Keratinocyte (primary cell): ENCODE measurements at regions not wholly inside any gene's neighbourhood (a gene's known extent, or its start where the extent isn't known, plus 50 kb on each side); places are given as distances from the start of the nearest gene placed in this dataset.

Experiments
- DNase-seq: peaks from one replicate; pipeline ENCODE4 v3.0.0-alpha.2; 2011; ENCODE audit warnings: low read depth, missing footprints, low spot score
- FAIRE-seq: peaks from 2 replicates; lab custom pipeline; 2011; peaks lifted over from hg19 to GRCh38; lab: Jason Lieb, UNC
- H2AFZ ChIP-seq: 2 replicates; pipeline ENCODE4 v1.6.0; 2012; ENCODE audit warnings: low read length, control low read depth, inconsistent platforms; ENCODE audit not compliant: control insufficient read depth
- H3K27ac ChIP-seq: 2 replicates; pipeline ENCODE4 v1.5.1; 2011; ENCODE audit warnings: low read length; ENCODE audit not compliant: control insufficient read depth, insufficient read depth
- H3K27me3 ChIP-seq: 3 replicates; pipeline ENCODE4 v1.6.0; 2011; ENCODE audit warnings: low read length; ENCODE audit not compliant: control insufficient read depth, insufficient read depth; ENCODE audit errors: extremely low read depth
- H3K36me3 ChIP-seq, 2 experiments: 2 replicates in 1 of 2; 3 replicates in 1 of 2; pipeline ENCODE4 v1.5.1; 2011; ENCODE audit warnings: low read length in 2 of 2, mild to moderate bottlenecking in 1 of 2; ENCODE audit not compliant: control insufficient read depth in 2 of 2, insufficient read depth in 2 of 2; ENCODE audit errors: extremely low read depth in 1 of 2
- H3K4me1 ChIP-seq: 3 replicates; pipeline ENCODE4 v1.5.1; 2011; ENCODE audit warnings: low read length; ENCODE audit not compliant: control insufficient read depth, insufficient read depth; ENCODE audit errors: extremely low read depth
- H3K4me2 ChIP-seq: 3 replicates; pipeline ENCODE4 v1.6.0; 2011; ENCODE audit warnings: low read depth, low read length; ENCODE audit not compliant: control insufficient read depth, insufficient read depth; ENCODE audit errors: extremely low read depth
- H3K4me3 ChIP-seq, 3 experiments: fragments of 200-600 bp in 1 of 3; sonication (generic) in 1 of 3; 2 replicates in 2 of 3; 3 replicates in 1 of 3; pipeline ENCODE4 v1.5.1; 2011 to 2016; ENCODE audit warnings: low read length in 3 of 3, mild to moderate bottlenecking in 3 of 3, control low read depth in 2 of 3, inconsistent platforms in 1 of 3, low read depth in 1 of 3, mixed read lengths in 1 of 3, mixed run types in 1 of 3, moderate library complexity in 1 of 3; ENCODE audit not compliant: control insufficient read depth in 2 of 3, insufficient read depth in 2 of 3; ENCODE audit errors: extremely low read depth in 1 of 3
- H3K79me2 ChIP-seq: 2 replicates; pipeline ENCODE4 v1.6.0; 2012; ENCODE audit warnings: low read length; ENCODE audit not compliant: control insufficient read depth, insufficient read depth
- H3K9ac ChIP-seq: 3 replicates; pipeline ENCODE4 v1.6.0; 2011; ENCODE audit warnings: low read length; ENCODE audit not compliant: control insufficient read depth, insufficient read depth; ENCODE audit errors: extremely low read depth
- H3K9me1 ChIP-seq: 3 replicates; pipeline ENCODE4 v1.6.0; 2011; ENCODE audit warnings: low read length; ENCODE audit not compliant: control insufficient read depth, insufficient read depth; ENCODE audit errors: extremely low read depth
- H3K9me3 ChIP-seq: 2 replicates; pipeline ENCODE4 v1.5.1; 2012; ENCODE audit warnings: low read depth, low read length; ENCODE audit not compliant: control insufficient read depth
- H4K20me1 ChIP-seq: 3 replicates; pipeline ENCODE4 v1.6.0; 2011; ENCODE audit warnings: low read length; ENCODE audit not compliant: control insufficient read depth, insufficient read depth; ENCODE audit errors: extremely low read depth
- EZH2 ChIP-seq: IDR thresholded peaks from one replicate; pipeline ENCODE4 v1.6.1; 2012; ENCODE audit warnings: inconsistent platforms, mild to moderate bottlenecking, low read length, moderate library complexity
- dilution Hi-C: fragments of 300-500 bp; cut with MboI; formaldehyde crosslinking; loops from one replicate; pipeline ENCODE4 v1.7.0; 2020; ENCODE audit warnings: low sequenced_read_pairs; ENCODE audit not compliant: extremely low pct_ligation_motif_present
- TF ChIP-seq, protein P1 (sequence below), 3 experiments: IDR thresholded peaks in 1 of 3; conservative IDR thresholded peaks in 1 of 3; optimal IDR thresholded peaks in 1 of 3; 2 replicates in 2 of 3; 3 replicates in 1 of 3; pipeline versions ENCODE3 to v1.5.1; 2011; ENCODE audit warnings: low read length in 3 of 3, mild to moderate bottlenecking in 3 of 3, moderate library complexity in 2 of 3, control low read depth in 1 of 3, inconsistent platforms in 1 of 3; ENCODE audit not compliant: insufficient read depth in 2 of 3; ENCODE audit errors: extremely low read depth in 1 of 3

DNA sequence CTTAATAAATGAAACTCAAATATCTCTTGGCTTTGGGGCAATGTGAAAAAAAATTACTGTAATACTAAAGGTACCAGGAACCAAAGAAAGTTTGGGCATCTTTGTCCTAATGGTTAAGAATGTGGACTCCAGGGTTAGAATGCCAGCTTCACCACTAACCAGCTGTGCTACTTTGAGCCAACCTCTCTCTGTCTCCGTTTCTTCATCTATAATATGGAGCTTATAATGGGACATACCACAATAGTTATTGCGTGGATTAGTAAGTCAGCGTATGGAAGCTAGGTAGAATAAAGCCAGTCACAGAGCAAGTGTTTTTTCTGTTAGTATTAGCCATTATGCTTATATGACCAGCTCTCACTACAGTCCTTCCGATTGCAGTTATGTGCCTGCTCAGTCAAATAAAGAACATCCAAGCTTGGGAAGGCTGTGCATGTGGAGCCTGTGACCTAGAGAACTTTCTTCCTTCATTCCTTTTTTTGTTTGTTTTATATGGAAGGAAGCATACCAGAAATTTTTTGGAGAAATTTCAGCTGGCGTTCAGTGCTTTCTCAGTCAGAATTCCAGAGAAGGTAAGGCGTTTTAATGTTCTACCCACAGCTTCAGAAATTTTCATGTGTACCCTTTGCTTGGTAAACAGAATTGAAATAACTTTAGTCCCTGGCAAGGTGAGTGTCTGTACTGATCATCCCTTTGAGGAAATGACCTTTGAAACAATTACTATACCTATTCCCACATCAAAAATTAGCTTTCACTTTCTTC, 114.0 kb upstream of the RND3 start:
- H3K27ac ChIP-seq, result no peak overlapping the region
- H3K36me3 ChIP-seq, result no peaks in the 10 kb centered on the region
- H3K4me2 ChIP-seq, result peak overlapping the region; percentile 51
- TF ChIP-seq, protein P1, sequence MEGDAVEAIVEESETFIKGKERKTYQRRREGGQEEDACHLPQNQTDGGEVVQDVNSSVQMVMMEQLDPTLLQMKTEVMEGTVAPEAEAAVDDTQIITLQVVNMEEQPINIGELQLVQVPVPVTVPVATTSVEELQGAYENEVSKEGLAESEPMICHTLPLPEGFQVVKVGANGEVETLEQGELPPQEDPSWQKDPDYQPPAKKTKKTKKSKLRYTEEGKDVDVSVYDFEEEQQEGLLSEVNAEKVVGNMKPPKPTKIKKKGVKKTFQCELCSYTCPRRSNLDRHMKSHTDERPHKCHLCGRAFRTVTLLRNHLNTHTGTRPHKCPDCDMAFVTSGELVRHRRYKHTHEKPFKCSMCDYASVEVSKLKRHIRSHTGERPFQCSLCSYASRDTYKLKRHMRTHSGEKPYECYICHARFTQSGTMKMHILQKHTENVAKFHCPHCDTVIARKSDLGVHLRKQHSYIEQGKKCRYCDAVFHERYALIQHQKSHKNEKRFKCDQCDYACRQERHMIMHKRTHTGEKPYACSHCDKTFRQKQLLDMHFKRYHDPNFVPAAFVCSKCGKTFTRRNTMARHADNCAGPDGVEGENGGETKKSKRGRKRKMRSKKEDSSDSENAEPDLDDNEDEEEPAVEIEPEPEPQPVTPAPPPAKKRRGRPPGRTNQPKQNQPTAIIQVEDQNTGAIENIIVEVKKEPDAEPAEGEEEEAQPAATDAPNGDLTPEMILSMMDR (optimal IDR thresholded peaks at IDR 0.05 in 1 of 3, IDR thresholded peaks at IDR 0.05 in 1 of 3, conservative IDR thresholded peaks at IDR 0.05 in 1 of 3; ENCODE audit: extremely low read depth in 1 of 3, insufficient read depth in 2 of 3, low read length in 3 of 3), result no peak
- no peak for TF ChIP-seq EZH2
- H3K9me3 ChIP-seq, result no peaks in the 10 kb centered on the region
- peak overlapping the region in 2 of 3 experiments; percentile 17 to 48 for H3K4me3 ChIP-seq
- peak overlapping the region; percentile 79 for H2AFZ ChIP-seq
- H3K9me1 ChIP-seq, result no peaks in the 10 kb centered on the region
- no peak for DNase-seq
- dilution Hi-C loops, result no loop called here
- no peaks in the 10 kb centered on the region for H4K20me1 ChIP-seq
- no peaks in the 10 kb centered on the region for H3K27me3 ChIP-seq
- H3K4me1 ChIP-seq, result peaks cover 5% of the 10 kb centered on the region
- H3K79me2 ChIP-seq, result no peaks in the 10 kb centered on the region
- no peak overlapping the region for H3K9ac ChIP-seq
- FAIRE-seq, result no peak

DNA sequence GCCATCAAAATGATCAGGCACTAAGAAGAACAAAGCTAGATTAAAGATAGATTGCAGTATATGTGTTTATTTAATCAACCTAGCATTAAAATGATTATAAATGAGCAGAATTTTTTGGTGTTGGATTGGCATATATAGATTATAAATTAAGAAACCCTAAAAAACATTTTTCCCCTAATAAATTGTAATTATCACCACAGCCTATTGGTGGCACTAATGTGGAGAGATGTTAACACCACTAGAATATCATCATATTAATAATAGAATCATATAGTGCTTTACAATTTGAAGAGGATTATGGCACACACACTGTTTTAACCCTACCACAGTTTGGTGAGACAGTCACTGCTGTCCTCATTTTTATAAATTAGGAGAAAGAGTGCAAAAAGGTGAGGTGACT, 112.4 kb upstream of the RND3 start:
- Histone ChIP-seq H3K4me2 (no peak overlapping the region), H3K4me3 (no peak overlapping the region), H3K27ac (no peak overlapping the region), H3K4me1 (peaks cover 5% of the 10 kb centered on the region), H3K79me2 (no peaks in the 10 kb centered on the region), H3K9ac (no peak overlapping the region), H3K9me1 (no peaks in the 10 kb centered on the region), H3K9me3 (no peaks in the 10 kb centered on the region), H3K27me3 (no peaks in the 10 kb centered on the region), H3K36me3 (no peaks in the 10 kb centered on the region), H2AFZ (no peak overlapping the region), H4K20me1 (no peaks in the 10 kb centered on the region)
- TF ChIP-seq EZH2, result no peak
- TF ChIP-seq, protein P1 (optimal IDR thresholded peaks at IDR 0.05 in 1 of 3, IDR thresholded peaks at IDR 0.05 in 1 of 3, conservative IDR thresholded peaks at IDR 0.05 in 1 of 3; ENCODE audit: extremely low read depth in 1 of 3, insufficient read depth in 2 of 3, low read length in 3 of 3), result peak in 1 of 3 experiments; percentile 17
- no peak for FAIRE-seq
- dilution Hi-C loops, result no loop called here
- no peak for DNase-seq
